H1 (cell line): ENCODE measurements at regions not wholly inside any gene's neighbourhood (a gene's known extent, or its start where the extent isn't known, plus 50 kb on each side); places are given as distances from the start of the nearest gene placed in this dataset.

Experiments
- CTCF ChIA-PET: fragments of 300-600 bp; sonication (Branson Sonifier 250); formaldehyde crosslinking; loops from one replicate; lab custom pipeline; 2021; ENCODE audit not compliant: partially characterized antibody; lab: Charles Lee
- POLR2A ChIA-PET: fragments of 300-600 bp; sonication (Branson Sonifier 250); formaldehyde crosslinking; loops from one replicate; lab custom pipeline; 2021; ENCODE audit warnings: inconsistent platforms; ENCODE audit not compliant: partially characterized antibody; lab: Charles Lee
- DNase-seq, 2 experiments: peaks; one replicate each; pipeline versions ENCODE4 v3.0.0 to v3.0.0-alpha.2; 2010 to 2022; ENCODE audit warnings: low spot score in 2 of 2, low read depth in 1 of 2, mixed read lengths in 1 of 2
- FAIRE-seq: peaks from 2 replicates; lab custom pipeline; 2011; peaks lifted over from hg19 to GRCh38; lab: Jason Lieb, UNC
- H2AFZ ChIP-seq: 2 replicates; pipeline ENCODE4 v1.8.1; 2012; ENCODE audit warnings: low read length, inconsistent platforms
- H2AK5ac ChIP-seq: 2 replicates; pipeline ENCODE4 v1.6.1; 2013; ENCODE audit warnings: low read depth, low read length
- H2BK120ac ChIP-seq: replicated peaks from 2 replicates; pipeline ENCODE3; 2013; ENCODE audit warnings: low read depth, low read length, inconsistent platforms
- H2BK12ac ChIP-seq: 2 replicates; pipeline ENCODE4 v1.6.1; 2013; ENCODE audit warnings: low read depth, low read length
- H2BK15ac ChIP-seq: 2 replicates; pipeline ENCODE4 v1.6.1; 2013; ENCODE audit warnings: low read length
- H2BK20ac ChIP-seq: 2 replicates; pipeline ENCODE4 v1.6.1; 2013; ENCODE audit warnings: low read length
- H2BK5ac ChIP-seq: 2 replicates; pipeline ENCODE4 v1.6.1; 2013; ENCODE audit warnings: low read depth, low read length
- H3K14ac ChIP-seq: 2 replicates; pipeline ENCODE4 v1.6.1; 2013; ENCODE audit warnings: inconsistent platforms; ENCODE audit not compliant: insufficient read length
- H3K18ac ChIP-seq: 2 replicates; pipeline ENCODE4 v1.6.1; 2013; ENCODE audit warnings: low read length; ENCODE audit errors: extremely low read depth
- H3K23ac ChIP-seq: 2 replicates; pipeline ENCODE4 v1.6.1; 2013; ENCODE audit warnings: inconsistent platforms; ENCODE audit not compliant: insufficient read length
- H3K23me2 ChIP-seq: 2 replicates; pipeline ENCODE4 v1.6.1; 2013; ENCODE audit warnings: low read depth, low read length
- H3K27ac ChIP-seq: 2 replicates; pipeline ENCODE4 v1.6.1; 2011; ENCODE audit warnings: low read depth, low read length, inconsistent platforms
- H3K27me3 ChIP-seq, 4 experiments: replicated peaks in 1 of 4; 1 replicate in 1 of 4; 2 replicates in 3 of 4; pipeline versions ENCODE4 v1.6.1 to v1.8.1; 2011 to 2013; ENCODE audit warnings: low read length in 3 of 4, mild to moderate bottlenecking in 3 of 4, inconsistent platforms in 2 of 4, mixed read lengths in 2 of 4, moderate library complexity in 1 of 4; ENCODE audit not compliant: control insufficient read depth in 3 of 4, insufficient read depth in 3 of 4; ENCODE audit errors: extremely low read depth in 1 of 4
- H3K36me3 ChIP-seq, 4 experiments: 2 replicates each; pipeline versions ENCODE4 v1.6.1 to v1.8.1; 2011 to 2013; ENCODE audit warnings: mild to moderate bottlenecking in 4 of 4, low read length in 3 of 4, moderate library complexity in 2 of 4, control low read depth in 1 of 4, inconsistent platforms in 1 of 4; ENCODE audit not compliant: insufficient read depth in 4 of 4, control insufficient read depth in 2 of 4
- H3K4ac ChIP-seq: replicated peaks from 2 replicates; pipeline ENCODE3; 2013; ENCODE audit warnings: low read length, low read depth, mixed read lengths, inconsistent platforms; ENCODE audit not compliant: insufficient read length
- H3K4me1 ChIP-seq, 4 experiments: replicated peaks in 1 of 4; 1 replicate in 1 of 4; 2 replicates in 3 of 4; pipeline versions ENCODE4 v1.6.1 to v1.8.1; 2011 to 2013; ENCODE audit warnings: low read length in 3 of 4, inconsistent platforms in 2 of 4, mixed read lengths in 1 of 4; ENCODE audit not compliant: insufficient read depth in 4 of 4, control insufficient read depth in 3 of 4
- H3K4me2 ChIP-seq, 2 experiments: 2 replicates each; pipeline versions ENCODE4 v1.6.1 to v1.8.1; 2011 to 2013; ENCODE audit warnings: low read depth in 2 of 2, low read length in 2 of 2, control low read depth in 1 of 2, inconsistent platforms in 1 of 2, mild to moderate bottlenecking in 1 of 2; ENCODE audit not compliant: insufficient read depth in 1 of 2
- H3K4me3 ChIP-seq, 4 experiments: fragments of 200-600, 300-600 bp in 1 of 4; sonication (generic), shearing (Covaris generic), sonication (Bioruptor Twin) in 1 of 4; 2 replicates each; pipeline versions ENCODE4 v1.5.1 to v1.8.1; 2011 to 2016; ENCODE audit warnings: low read length in 4 of 4, low read depth in 3 of 4, control low read depth in 2 of 4, inconsistent platforms in 2 of 4, mild to moderate bottlenecking in 2 of 4, mixed read lengths in 1 of 4, moderate library complexity in 1 of 4; ENCODE audit not compliant: insufficient read depth in 2 of 4; ENCODE audit errors: extremely low read depth in 1 of 4
- H3K56ac ChIP-seq: replicated peaks from 2 replicates; pipeline ENCODE3; 2013; ENCODE audit warnings: low read depth, mild to moderate bottlenecking, mixed read lengths, low read length, inconsistent platforms; ENCODE audit not compliant: insufficient read length
- H3K79me1 ChIP-seq: 2 replicates; pipeline ENCODE4 v1.6.1; 2013; ENCODE audit warnings: low read depth, low read length, control low read depth
- H3K79me2 ChIP-seq, 2 experiments: 2 replicates each; pipeline versions ENCODE4 v1.6.1 to v1.8.1; 2012 to 2013; ENCODE audit warnings: low read length in 2 of 2, mild to moderate bottlenecking in 2 of 2, inconsistent platforms in 1 of 2; ENCODE audit not compliant: insufficient read depth in 2 of 2, control insufficient read depth in 1 of 2
- H3K9ac ChIP-seq, 4 experiments: replicated peaks in 1 of 4; 1 replicate in 1 of 4; 2 replicates in 3 of 4; pipeline versions ENCODE4 v1.6.1 to v1.8.1; 2011 to 2013; ENCODE audit warnings: low read depth in 3 of 4, low read length in 3 of 4, control low read depth in 2 of 4, mild to moderate bottlenecking in 2 of 4, moderate library complexity in 2 of 4, inconsistent platforms in 1 of 4; ENCODE audit errors: extremely low read depth in 1 of 4
- H3K9me3 ChIP-seq, 2 experiments: 2 replicates each; pipeline versions ENCODE4 v1.6.1 to v1.8.1; 2012 to 2013; ENCODE audit warnings: mild to moderate bottlenecking in 2 of 2, moderate library complexity in 2 of 2, control low read depth in 1 of 2, inconsistent platforms in 1 of 2, low read depth in 1 of 2, low read length in 1 of 2, mixed read lengths in 1 of 2; ENCODE audit not compliant: insufficient read depth in 2 of 2
- H4K20me1 ChIP-seq, 2 experiments: replicated peaks in 1 of 2; 2 replicates each; pipeline versions ENCODE3 to v1.8.1; 2011 to 2013; ENCODE audit warnings: inconsistent platforms in 2 of 2, low read length in 2 of 2, mild to moderate bottlenecking in 1 of 2; ENCODE audit not compliant: insufficient read depth in 2 of 2, control insufficient read depth in 1 of 2
- H4K5ac ChIP-seq: 2 replicates; pipeline ENCODE4 v1.6.1; 2013; ENCODE audit warnings: low read length, low read depth, mixed read lengths, inconsistent platforms; ENCODE audit not compliant: insufficient read length
- H4K8ac ChIP-seq: 2 replicates; pipeline ENCODE4 v1.8.0; 2013; ENCODE audit warnings: mild to moderate bottlenecking, moderate library complexity, low read length, inconsistent platforms; ENCODE audit not compliant: insufficient read depth; ENCODE audit errors: extremely low read depth
- H4K91ac ChIP-seq: replicated peaks from 2 replicates; pipeline ENCODE3; 2013; ENCODE audit warnings: low read length, mixed read lengths, inconsistent platforms; ENCODE audit not compliant: insufficient read length
- BRCA1 ChIP-seq: IDR thresholded peaks from 2 replicates; pipeline ENCODE4 v1.6.1; 2012; ENCODE audit warnings: low read depth, low read length, improper control_type of control experiment
- CBX5 ChIP-seq: fragments of 300-800, 300-1000 bp; sonication (generic); IDR thresholded peaks from 2 replicates; pipeline ENCODE4 v1.7.1; 2016; ENCODE audit warnings: antibody characterized with exemption, low read length, low read depth
- CHD2 ChIP-seq: IDR thresholded peaks from 2 replicates; pipeline ENCODE4 v1.6.1; 2012; ENCODE audit warnings: low read length, improper control_type of control experiment
- E2F6 ChIP-seq: IDR thresholded peaks from 2 replicates; pipeline ENCODE4 v1.6.1; 2012; ENCODE audit warnings: inconsistent platforms
- GABPA ChIP-seq: IDR thresholded peaks from 2 replicates; pipeline ENCODE4 v1.6.1; 2011; ENCODE audit warnings: mild to moderate bottlenecking, low read length, moderate library complexity, borderline replicate concordance; ENCODE audit not compliant: insufficient read depth
- GTF2F1 ChIP-seq: IDR thresholded peaks from 2 replicates; pipeline ENCODE4 v1.6.1; 2012; ENCODE audit warnings: low read depth, low read length, improper control_type of control experiment, borderline replicate concordance
- HDAC2 ChIP-seq, 2 experiments: fragments of 300-600 bp in 1 of 2; sonication (generic) in 1 of 2; IDR thresholded peaks; 2 replicates each; pipeline ENCODE4 v1.6.1; 2011 to 2012; ENCODE audit warnings: low read depth in 2 of 2, low read length in 2 of 2, mild to moderate bottlenecking in 2 of 2, moderate library complexity in 2 of 2, borderline replicate concordance in 1 of 2, inconsistent platforms in 1 of 2
- KDM1A ChIP-seq: fragments of 200-600, 300-600 bp; sonication (generic); IDR thresholded peaks from 2 replicates; pipeline ENCODE4 v1.7.1; 2016; ENCODE audit warnings: mild to moderate bottlenecking, low read length, borderline replicate concordance
- PHF8 ChIP-seq: fragments of 200-600 bp; sonication (generic); conservative IDR thresholded peaks from 2 replicates; pipeline ENCODE4 v1.7.1; 2012; ENCODE audit warnings: low read depth, mild to moderate bottlenecking, inconsistent platforms, low read length, moderate library complexity
- POLR2A ChIP-seq, 2 experiments: IDR thresholded peaks; 1 replicate in 1 of 2; 2 replicates in 1 of 2; pipeline ENCODE4 v1.6.1; 2011; ENCODE audit warnings: low read depth in 2 of 2, low read length in 2 of 2, mild to moderate bottlenecking in 2 of 2; ENCODE audit errors: control extremely low read depth in 1 of 2
- SP1 ChIP-seq: IDR thresholded peaks from 2 replicates; pipeline ENCODE4 v1.6.1; 2011; ENCODE audit warnings: low read depth, low read length
- TAF7 ChIP-seq: optimal IDR thresholded peaks from 2 replicates; pipeline ENCODE3; 2011; ENCODE audit warnings: low read depth, mild to moderate bottlenecking, inconsistent platforms, low read length, moderate library complexity, borderline replicate concordance
- TCF12 ChIP-seq: IDR thresholded peaks from 2 replicates; pipeline ENCODE4 v1.6.1; 2011; ENCODE audit warnings: low read depth, mild to moderate bottlenecking, low read length
- USF2 ChIP-seq: IDR thresholded peaks from 2 replicates; pipeline ENCODE4 v1.6.1; 2011; ENCODE audit warnings: low read length, improper control_type of control experiment
- WGBS, 2 experiments: shearing (Covaris generic) in 1 of 2; methylation state at CpG; one replicate each; pipeline versions ENCODE4 v1.1.6 to v1.1.7; 2013 to 2015; ENCODE audit warnings: low lambda C conversion rate in 2 of 2, mixed read lengths in 2 of 2, inconsistent platforms in 1 of 2, low coverage in 1 of 2, missing lambda C conversion rate in 1 of 2; ENCODE audit not compliant: insufficient replicate concordance in 2 of 2, insufficient coverage in 1 of 2, insufficient read length in 1 of 2; ENCODE audit errors: extremely low coverage in 1 of 2, missing lambda C conversion rate in 1 of 2; 5-methylcytosine and 5-hydroxymethylcytosine counted together

- Histone ChIP-seq H3K4me3 (no peak overlapping the region), H3K36me3 (no peaks in the 10 kb centered on the region), H2BK120ac (no peak overlapping the region), H2BK20ac (no peak overlapping the region), H4K91ac (no peak overlapping the region), H4K20me1 (no peaks in the 10 kb centered on the region), H3K4ac (no peak overlapping the region), H3K79me1 (no peaks in the 10 kb centered on the region), H3K23ac (no peak overlapping the region), H2BK12ac (no peak overlapping the region), H3K4me2 (no peak overlapping the region), H2BK5ac (no peak overlapping the region), H3K27me3 (no peaks in the 10 kb centered on the region), H3K4me1 (peaks cover 0 to 6% (median 4%) of the 10 kb centered on the region in 4 experiments; a peak in 4 of 7 replicates), H3K9ac (no peak overlapping the region), H3K56ac (no peak overlapping the region), H2AFZ (no peak overlapping the region), H4K8ac (no peak overlapping the region), H3K14ac (no peak overlapping the region), H2BK15ac (no peak overlapping the region), H3K18ac (no peak overlapping the region), H3K79me2 (no peaks in the 10 kb centered on the region), H4K5ac (no peak overlapping the region), H3K27ac (no peak overlapping the region), H2AK5ac (no peak overlapping the region), H3K9me3 (no peaks in the 10 kb centered on the region; a peak in 1 of 4 replicates), H3K23me2 (no peaks in the 10 kb centered on the region)
- POLR2A ChIA-PET, result no interaction called here
- FAIRE-seq, result no peak
- 95% methylated on average over 4 of the region's 4 CpGs; no CpG with 5 or more reads in 1 of the 2 experiments for WGBS, 2 experiments
- CTCF ChIA-PET, result no interaction called here
- DNase-seq, result no peak
- TF ChIP-seq CBX5 (no peak), SP1 (no peak), POLR2A (IDR thresholded peaks at IDR 0.05; ENCODE audit: control extremely low read depth in 1 of 2, low read depth in 2 of 2, low read length in 2 of 2) (no peak), USF2 (no peak), GABPA (no peak), E2F6 (no peak), TCF12 (no peak), PHF8 (no peak), CHD2 (no peak), BRCA1 (no peak), TAF7 (no peak), KDM1A (no peak), HDAC2 (IDR thresholded peaks at IDR 0.05; ENCODE audit: borderline replicate concordance in 1 of 2, low read depth in 2 of 2, low read length in 2 of 2) (no peak), GTF2F1 (no peak)
Measured at GRCh38 chr21:27366036-27366435, 399.1 kb upstream of the ADAMTS5 start.
